NT2/D1 (cell line): ENCODE measurements at regions not wholly inside any gene's neighbourhood (a gene's known extent, or its start where the extent isn't known, plus 50 kb on each side); places are given as distances from the start of the nearest gene placed in this dataset.

ENCODE experiments used
- SUZ12 ChIP-seq: IDR thresholded peaks from 2 replicates; pipeline ENCODE4 v1.6.1; 2011; ENCODE audit not compliant: insufficient read length, insufficient read depth; ENCODE audit errors: extremely low read depth
- YY1 ChIP-seq: IDR thresholded peaks from 2 replicates; pipeline ENCODE4 v1.6.1; 2011; ENCODE audit not compliant: insufficient read length, insufficient read depth
- ZNF274 ChIP-seq: IDR thresholded peaks from 2 replicates; pipeline ENCODE4 v1.6.1; 2011; ENCODE audit warnings: mild to moderate bottlenecking, low read depth, low read length

GRCh38 chr2:153373510-153374279, 104.9 kb downstream of the RPRM start:
- TF ChIP-seq SUZ12 (no peak), YY1 (no peak), ZNF274 (no peak)
